Keratinocyte (primary cell): ENCODE measurements at regions not wholly inside any gene's neighbourhood (a gene's known extent, or its start where the extent isn't known, plus 50 kb on each side); places are given as distances from the start of the nearest gene placed in this dataset.

Experiments used
- DNase-seq: peaks from one replicate; pipeline ENCODE4 v3.0.0-alpha.2; 2011; ENCODE audit warnings: low read depth, missing footprints, low spot score
- FAIRE-seq: peaks from 2 replicates; lab custom pipeline; 2011; peaks lifted over from hg19 to GRCh38; lab: Jason Lieb, UNC
- H2AFZ ChIP-seq: 2 replicates; pipeline ENCODE4 v1.6.0; 2012; ENCODE audit warnings: low read length, control low read depth, inconsistent platforms; ENCODE audit not compliant: control insufficient read depth
- H3K27ac ChIP-seq: 2 replicates; pipeline ENCODE4 v1.5.1; 2011; ENCODE audit warnings: low read length; ENCODE audit not compliant: control insufficient read depth, insufficient read depth
- H3K27me3 ChIP-seq: 3 replicates; pipeline ENCODE4 v1.6.0; 2011; ENCODE audit warnings: low read length; ENCODE audit not compliant: control insufficient read depth, insufficient read depth; ENCODE audit errors: extremely low read depth
- H3K36me3 ChIP-seq, 2 experiments: 2 replicates in 1 of 2; 3 replicates in 1 of 2; pipeline ENCODE4 v1.5.1; 2011; ENCODE audit warnings: low read length in 2 of 2, mild to moderate bottlenecking in 1 of 2; ENCODE audit not compliant: control insufficient read depth in 2 of 2, insufficient read depth in 2 of 2; ENCODE audit errors: extremely low read depth in 1 of 2
- H3K4me1 ChIP-seq: 3 replicates; pipeline ENCODE4 v1.5.1; 2011; ENCODE audit warnings: low read length; ENCODE audit not compliant: control insufficient read depth, insufficient read depth; ENCODE audit errors: extremely low read depth
- H3K4me2 ChIP-seq: 3 replicates; pipeline ENCODE4 v1.6.0; 2011; ENCODE audit warnings: low read depth, low read length; ENCODE audit not compliant: control insufficient read depth, insufficient read depth; ENCODE audit errors: extremely low read depth
- H3K4me3 ChIP-seq, 3 experiments: fragments of 200-600 bp in 1 of 3; sonication (generic) in 1 of 3; 2 replicates in 2 of 3; 3 replicates in 1 of 3; pipeline ENCODE4 v1.5.1; 2011 to 2016; ENCODE audit warnings: low read length in 3 of 3, mild to moderate bottlenecking in 3 of 3, control low read depth in 2 of 3, inconsistent platforms in 1 of 3, low read depth in 1 of 3, mixed read lengths in 1 of 3, mixed run types in 1 of 3, moderate library complexity in 1 of 3; ENCODE audit not compliant: control insufficient read depth in 2 of 3, insufficient read depth in 2 of 3; ENCODE audit errors: extremely low read depth in 1 of 3
- H3K79me2 ChIP-seq: 2 replicates; pipeline ENCODE4 v1.6.0; 2012; ENCODE audit warnings: low read length; ENCODE audit not compliant: control insufficient read depth, insufficient read depth
- H3K9ac ChIP-seq: 3 replicates; pipeline ENCODE4 v1.6.0; 2011; ENCODE audit warnings: low read length; ENCODE audit not compliant: control insufficient read depth, insufficient read depth; ENCODE audit errors: extremely low read depth
- H3K9me1 ChIP-seq: 3 replicates; pipeline ENCODE4 v1.6.0; 2011; ENCODE audit warnings: low read length; ENCODE audit not compliant: control insufficient read depth, insufficient read depth; ENCODE audit errors: extremely low read depth
- H3K9me3 ChIP-seq: 2 replicates; pipeline ENCODE4 v1.5.1; 2012; ENCODE audit warnings: low read depth, low read length; ENCODE audit not compliant: control insufficient read depth
- H4K20me1 ChIP-seq: 3 replicates; pipeline ENCODE4 v1.6.0; 2011; ENCODE audit warnings: low read length; ENCODE audit not compliant: control insufficient read depth, insufficient read depth; ENCODE audit errors: extremely low read depth
- CTCF ChIP-seq, 3 experiments: IDR thresholded peaks in 1 of 3; conservative IDR thresholded peaks in 1 of 3; optimal IDR thresholded peaks in 1 of 3; 2 replicates in 2 of 3; 3 replicates in 1 of 3; pipeline versions ENCODE3 to v1.5.1; 2011; ENCODE audit warnings: low read length in 3 of 3, mild to moderate bottlenecking in 3 of 3, moderate library complexity in 2 of 3, control low read depth in 1 of 3, inconsistent platforms in 1 of 3; ENCODE audit not compliant: insufficient read depth in 2 of 3; ENCODE audit errors: extremely low read depth in 1 of 3
- EZH2 ChIP-seq: IDR thresholded peaks from one replicate; pipeline ENCODE4 v1.6.1; 2012; ENCODE audit warnings: inconsistent platforms, mild to moderate bottlenecking, low read length, moderate library complexity
- dilution Hi-C: fragments of 300-500 bp; cut with MboI; formaldehyde crosslinking; loops from one replicate; pipeline ENCODE4 v1.7.0; 2020; ENCODE audit warnings: low sequenced_read_pairs; ENCODE audit not compliant: extremely low pct_ligation_motif_present

- dilution Hi-C loops: no loop called here
- H3K9me1 ChIP-seq: no peaks in the 10 kb centered on the region
- H3K9ac ChIP-seq: no peak overlapping the region
- H2AFZ ChIP-seq: no peak overlapping the region
- TF ChIP-seq CTCF (optimal IDR thresholded peaks at IDR 0.05 in 1 of 3, IDR thresholded peaks at IDR 0.05 in 1 of 3, conservative IDR thresholded peaks at IDR 0.05 in 1 of 3; ENCODE audit: extremely low read depth in 1 of 3, insufficient read depth in 2 of 3, low read length in 3 of 3) (no peak), EZH2 (no peak)
- no peak overlapping the region for H3K4me3 ChIP-seq
- no peaks in the 10 kb centered on the region for H3K79me2 ChIP-seq
- H3K27me3 ChIP-seq: no peaks in the 10 kb centered on the region
- H4K20me1 ChIP-seq: no peaks in the 10 kb centered on the region
- H3K36me3 ChIP-seq: no peaks in the 10 kb centered on the region
- no peaks in the 10 kb centered on the region for H3K4me1 ChIP-seq
- DNase-seq (no peak), FAIRE-seq (no peak)
- no peak overlapping the region for H3K27ac ChIP-seq
- H3K9me3 ChIP-seq: no peaks in the 10 kb centered on the region
- no peak overlapping the region for H3K4me2 ChIP-seq
Observed at GRCh38 chr18:62655520-62656219, 59.7 kb upstream of the PHLPP1 start.

GRCh38 chr18:62658028-62658427 lies 57.3 kb upstream of the PHLPP1 start:
- Histone ChIP-seq H3K4me3 (no peak overlapping the region), H3K27me3 (no peaks in the 10 kb centered on the region), H3K4me2 (no peak overlapping the region), H3K9ac (no peak overlapping the region), H3K79me2 (no peaks in the 10 kb centered on the region), H3K9me1 (no peaks in the 10 kb centered on the region), H3K9me3 (no peaks in the 10 kb centered on the region), H2AFZ (no peak overlapping the region), H4K20me1 (no peaks in the 10 kb centered on the region), H3K36me3 (no peaks in the 10 kb centered on the region), H3K4me1 (no peaks in the 10 kb centered on the region), H3K27ac (no peak overlapping the region)
- DNase-seq (no peak), FAIRE-seq (no peak)
- TF ChIP-seq CTCF (optimal IDR thresholded peaks at IDR 0.05 in 1 of 3, IDR thresholded peaks at IDR 0.05 in 1 of 3, conservative IDR thresholded peaks at IDR 0.05 in 1 of 3; ENCODE audit: extremely low read depth in 1 of 3, insufficient read depth in 2 of 3, low read length in 3 of 3): no peak
- TF ChIP-seq EZH2: no peak
- dilution Hi-C loops: no loop called here
